ENCODE measurements at regions not wholly inside any gene's neighbourhood (a gene's known extent, or its start where the extent isn't known, plus 50 kb on each side); places are given as distances from the start of the nearest gene placed in this dataset.

DNA sequence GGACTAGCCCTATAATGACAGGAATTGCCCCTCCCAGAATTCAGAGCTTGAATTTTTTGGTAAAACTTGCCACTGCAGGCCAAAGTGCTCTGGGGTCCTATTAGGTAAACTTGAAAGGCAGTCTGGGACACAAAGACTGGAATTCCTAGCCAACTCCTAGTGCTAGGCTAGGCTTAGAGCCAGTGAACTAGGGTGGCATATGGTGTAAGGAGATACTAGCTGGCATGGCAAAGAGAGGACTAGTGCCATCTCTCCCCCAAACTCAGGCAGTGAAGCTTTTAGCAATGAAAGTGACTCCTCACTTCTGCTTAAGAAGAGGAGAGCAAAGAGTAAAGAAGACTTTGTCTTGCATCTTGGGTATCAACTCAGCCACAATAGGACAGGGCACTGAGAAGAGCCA lies 410.5 kb upstream of the CNTNAP5 start:
- no peak for TF ChIP-seq EP300 (IDR thresholded peaks at IDR 0.05)
- TF ChIP-seq, protein P1, sequence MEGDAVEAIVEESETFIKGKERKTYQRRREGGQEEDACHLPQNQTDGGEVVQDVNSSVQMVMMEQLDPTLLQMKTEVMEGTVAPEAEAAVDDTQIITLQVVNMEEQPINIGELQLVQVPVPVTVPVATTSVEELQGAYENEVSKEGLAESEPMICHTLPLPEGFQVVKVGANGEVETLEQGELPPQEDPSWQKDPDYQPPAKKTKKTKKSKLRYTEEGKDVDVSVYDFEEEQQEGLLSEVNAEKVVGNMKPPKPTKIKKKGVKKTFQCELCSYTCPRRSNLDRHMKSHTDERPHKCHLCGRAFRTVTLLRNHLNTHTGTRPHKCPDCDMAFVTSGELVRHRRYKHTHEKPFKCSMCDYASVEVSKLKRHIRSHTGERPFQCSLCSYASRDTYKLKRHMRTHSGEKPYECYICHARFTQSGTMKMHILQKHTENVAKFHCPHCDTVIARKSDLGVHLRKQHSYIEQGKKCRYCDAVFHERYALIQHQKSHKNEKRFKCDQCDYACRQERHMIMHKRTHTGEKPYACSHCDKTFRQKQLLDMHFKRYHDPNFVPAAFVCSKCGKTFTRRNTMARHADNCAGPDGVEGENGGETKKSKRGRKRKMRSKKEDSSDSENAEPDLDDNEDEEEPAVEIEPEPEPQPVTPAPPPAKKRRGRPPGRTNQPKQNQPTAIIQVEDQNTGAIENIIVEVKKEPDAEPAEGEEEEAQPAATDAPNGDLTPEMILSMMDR (IDR thresholded peaks at IDR 0.05): no peak

All from tibial nerve (tissue), 4 donors.